MM.1S (cell line): ENCODE measurements at regions not wholly inside any gene's neighbourhood (a gene's known extent, or its start where the extent isn't known, plus 50 kb on each side); places are given as distances from the start of the nearest gene placed in this dataset.
"Not testable (repeated sequence)": the region's sequence is repeated elsewhere in the genome, so short reads cannot be mapped to it uniquely, and the experiment has no call there.

Experiments
- DNase-seq: peaks from one replicate; pipeline ENCODE4 v3.0.0-alpha.2; 2015
- H2AFZ ChIP-seq: fragments of 300-600 bp; sonication (generic); 2 replicates; pipeline ENCODE4 v1.6.0; 2016; ENCODE audit warnings: antibody characterized with exemption, low read length
- H3F3A ChIP-seq: fragments of 300-600 bp; sonication (generic); 2 replicates; pipeline ENCODE4 v1.6.1; 2016; ENCODE audit warnings: mild to moderate bottlenecking, antibody characterized with exemption, low read length, moderate library complexity, mixed read lengths; ENCODE audit not compliant: insufficient read depth
- H3K27ac ChIP-seq: fragments of 300-600 bp; sonication (generic); 2 replicates; pipeline ENCODE4 v1.5.1; 2016; ENCODE audit warnings: mild to moderate bottlenecking, low read length
- H3K27me3 ChIP-seq: fragments of 300-600 bp; sonication (generic); replicated peaks from 2 replicates; pipeline ENCODE4 v1.6.0; 2016; ENCODE audit warnings: low read length; ENCODE audit not compliant: insufficient read depth
- H3K36me3 ChIP-seq: fragments of 300-600 bp; sonication (generic); replicated peaks from 2 replicates; pipeline ENCODE4 v1.6.1; 2016; ENCODE audit warnings: mild to moderate bottlenecking, low read length, mixed read lengths; ENCODE audit not compliant: insufficient read depth
- H3K4me1 ChIP-seq: fragments of 300-600 bp; sonication (generic); 2 replicates; pipeline ENCODE4 v1.6.1; 2016; ENCODE audit warnings: low read length, mixed read lengths
- H3K4me2 ChIP-seq: fragments of 300-600 bp; sonication (generic); 2 replicates; pipeline ENCODE4 v1.6.0; 2016; ENCODE audit warnings: low read depth, low read length
- H3K4me3 ChIP-seq: fragments of 300-600 bp; sonication (generic); 2 replicates; pipeline ENCODE4 v1.5.1; 2016; ENCODE audit warnings: low read length, mixed read lengths
- H3K79me2 ChIP-seq: fragments of 300-600 bp; sonication (generic); 2 replicates; pipeline ENCODE4 v1.6.1; 2016; ENCODE audit warnings: mixed run types, low read length, mixed read lengths
- H3K9ac ChIP-seq: fragments of 300-600 bp; sonication (generic); 2 replicates; pipeline ENCODE4 v1.6.1; 2016; ENCODE audit warnings: low read length, mixed read lengths
- H3K9me2 ChIP-seq: fragments of 300-600 bp; sonication (generic); replicated peaks from 2 replicates; pipeline ENCODE4 v1.6.1; 2016; ENCODE audit warnings: mild to moderate bottlenecking, low read length, mixed read lengths; ENCODE audit not compliant: insufficient read depth
- H3K9me3 ChIP-seq: fragments of 300-600 bp; sonication (generic); replicated peaks from 2 replicates; pipeline ENCODE4 v1.6.1; 2016; ENCODE audit warnings: mild to moderate bottlenecking, low read length, mixed read lengths; ENCODE audit not compliant: insufficient read depth
- H4K20me1 ChIP-seq: fragments of 300-600 bp; sonication (generic); 2 replicates; pipeline ENCODE4 v1.6.1; 2016; ENCODE audit warnings: mild to moderate bottlenecking, low read length, moderate library complexity, mixed read lengths; ENCODE audit not compliant: insufficient read depth
- EZH2 ChIP-seq: fragments of 300-600 bp; sonication (generic); optimal IDR thresholded peaks from 2 replicates; pipeline ENCODE3; 2017; ENCODE audit warnings: low read depth, mild to moderate bottlenecking, antibody characterized with exemption, low read length, mixed read lengths
- EZH2phosphoT487 ChIP-seq: fragments of 300-600 bp; sonication (generic); IDR thresholded peaks from 2 replicates; pipeline ENCODE4 v1.6.1; 2018; ENCODE audit warnings: antibody characterized with exemption, low read length
- TF ChIP-seq, protein P1 (sequence below): fragments of 300-600 bp; sonication (generic); IDR thresholded peaks from 2 replicates; pipeline ENCODE4 v1.5.1; 2016; ENCODE audit warnings: antibody characterized with exemption, low read length, mixed read lengths

DNA sequence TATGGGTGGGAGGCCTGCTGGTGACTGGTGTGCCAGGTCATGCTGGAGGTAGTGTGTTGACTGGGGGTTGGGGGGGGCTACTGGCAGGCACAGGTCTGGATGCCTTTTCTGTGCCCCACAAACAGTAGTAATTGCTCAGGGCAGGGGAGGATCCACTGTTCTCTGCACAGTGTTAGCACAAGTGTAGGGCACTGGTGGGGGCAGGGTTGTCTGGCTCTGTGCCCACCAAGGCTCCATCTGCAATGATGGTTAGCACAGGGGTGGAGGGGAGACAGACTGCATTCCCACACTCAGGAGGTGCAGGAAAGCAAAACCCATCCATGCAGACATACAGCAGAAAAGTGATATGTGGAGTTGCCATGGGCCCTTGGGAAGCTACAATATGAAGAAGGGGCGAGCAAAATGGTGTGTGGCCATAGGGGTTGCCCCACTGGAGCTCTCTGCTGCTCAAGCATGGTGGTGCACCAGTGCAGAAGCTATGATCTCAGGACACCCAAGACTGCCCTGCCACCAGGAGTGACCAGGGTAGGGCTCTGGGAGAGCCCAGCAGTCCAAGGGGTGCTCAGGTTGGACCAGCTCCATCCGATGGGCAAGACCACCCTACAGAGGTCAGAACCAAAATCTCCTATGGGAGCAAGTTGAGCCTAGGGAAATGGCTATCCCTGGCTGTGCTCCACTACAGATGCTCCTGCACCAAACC lies 122.2 kb upstream of the KCTD3 start:
- no peaks in the 10 kb centered on the region for H3K27me3 ChIP-seq
- H3F3A ChIP-seq, result no peaks in the 10 kb centered on the region
- H3K27ac ChIP-seq, result no peak overlapping the region
- H3K4me1 ChIP-seq, result no peaks in the 10 kb centered on the region
- no peak for DNase-seq
- no peak for TF ChIP-seq EZH2
- TF ChIP-seq, protein P1, sequence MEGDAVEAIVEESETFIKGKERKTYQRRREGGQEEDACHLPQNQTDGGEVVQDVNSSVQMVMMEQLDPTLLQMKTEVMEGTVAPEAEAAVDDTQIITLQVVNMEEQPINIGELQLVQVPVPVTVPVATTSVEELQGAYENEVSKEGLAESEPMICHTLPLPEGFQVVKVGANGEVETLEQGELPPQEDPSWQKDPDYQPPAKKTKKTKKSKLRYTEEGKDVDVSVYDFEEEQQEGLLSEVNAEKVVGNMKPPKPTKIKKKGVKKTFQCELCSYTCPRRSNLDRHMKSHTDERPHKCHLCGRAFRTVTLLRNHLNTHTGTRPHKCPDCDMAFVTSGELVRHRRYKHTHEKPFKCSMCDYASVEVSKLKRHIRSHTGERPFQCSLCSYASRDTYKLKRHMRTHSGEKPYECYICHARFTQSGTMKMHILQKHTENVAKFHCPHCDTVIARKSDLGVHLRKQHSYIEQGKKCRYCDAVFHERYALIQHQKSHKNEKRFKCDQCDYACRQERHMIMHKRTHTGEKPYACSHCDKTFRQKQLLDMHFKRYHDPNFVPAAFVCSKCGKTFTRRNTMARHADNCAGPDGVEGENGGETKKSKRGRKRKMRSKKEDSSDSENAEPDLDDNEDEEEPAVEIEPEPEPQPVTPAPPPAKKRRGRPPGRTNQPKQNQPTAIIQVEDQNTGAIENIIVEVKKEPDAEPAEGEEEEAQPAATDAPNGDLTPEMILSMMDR, result no peak
- TF ChIP-seq EZH2phosphoT487, result no peak
- H4K20me1 ChIP-seq, result no peaks in the 10 kb centered on the region
- H2AFZ ChIP-seq, result no peak overlapping the region
- no peak overlapping the region for H3K4me2 ChIP-seq
- H3K9me2 ChIP-seq, result no peaks in the 10 kb centered on the region
- H3K9me3 ChIP-seq, result no peaks in the 10 kb centered on the region
- no peak overlapping the region for H3K4me3 ChIP-seq
- no peaks in the 10 kb centered on the region for H3K36me3 ChIP-seq
- no peaks in the 10 kb centered on the region for H3K79me2 ChIP-seq
- H3K9ac ChIP-seq, result no peak overlapping the region

GRCh38 chr1:215448014-215448413 lies 119.1 kb upstream of the KCTD3 start:
- not testable (repeated sequence) for H3K9ac ChIP-seq, H3K27me3 ChIP-seq, DNase-seq, H3K9me3 ChIP-seq, H4K20me1 ChIP-seq, H3K79me2 ChIP-seq, H3K36me3 ChIP-seq, H2AFZ ChIP-seq, H3F3A ChIP-seq, H3K4me3 ChIP-seq, H3K4me2 ChIP-seq, H3K27ac ChIP-seq, H3K4me1 ChIP-seq, H3K9me2 ChIP-seq

GRCh38 chr1:215449147-215449546 lies 118.0 kb upstream of the KCTD3 start:
- DNase-seq, H2AFZ ChIP-seq, H3K27me3 ChIP-seq, H3K4me2 ChIP-seq, H4K20me1 ChIP-seq, H3K4me1 ChIP-seq, H3K4me3 ChIP-seq, H3F3A ChIP-seq, H3K9ac ChIP-seq, H3K9me3 ChIP-seq, H3K36me3 ChIP-seq, H3K27ac ChIP-seq, H3K79me2 ChIP-seq, H3K9me2 ChIP-seq: not testable (repeated sequence)

- Histone ChIP-seq H3K79me2 (no peaks in the 10 kb centered on the region), H3F3A (no peaks in the 10 kb centered on the region), H3K9me3 (no peaks in the 10 kb centered on the region), H4K20me1 (no peaks in the 10 kb centered on the region), H3K27me3 (no peaks in the 10 kb centered on the region), H3K9me2 (no peaks in the 10 kb centered on the region), H3K27ac (no peak overlapping the region), H3K36me3 (no peaks in the 10 kb centered on the region), H3K4me2 (no peak overlapping the region), H3K4me1 (no peaks in the 10 kb centered on the region), H2AFZ (no peak overlapping the region), H3K4me3 (no peak overlapping the region), H3K9ac (no peak overlapping the region)
- DNase-seq, result no peak
- TF ChIP-seq, protein P1, result no peak
- TF ChIP-seq EZH2 (no peak), EZH2phosphoT487 (no peak)
Measured at GRCh38 chr1:215453440-215453839, 113.7 kb upstream of the KCTD3 start.
